Superior temporal gyrus (tissue), 1 donor: ENCODE measurements at regions not wholly inside any gene's neighbourhood (a gene's known extent, or its start where the extent isn't known, plus 50 kb on each side); places are given as distances from the start of the nearest gene placed in this dataset.
A peak's percentile ranks its signal among the peaks of the same experiment; 100 is the strongest.
"Not testable (repeated sequence)": the region's sequence is repeated elsewhere in the genome, so short reads cannot be mapped to it uniquely, and the experiment has no call there.

Source experiments
- DNase-seq: peaks from one replicate; pipeline ENCODE4 v3.0.0-alpha.2; 2016; ENCODE audit errors: extremely low spot score

DNA sequence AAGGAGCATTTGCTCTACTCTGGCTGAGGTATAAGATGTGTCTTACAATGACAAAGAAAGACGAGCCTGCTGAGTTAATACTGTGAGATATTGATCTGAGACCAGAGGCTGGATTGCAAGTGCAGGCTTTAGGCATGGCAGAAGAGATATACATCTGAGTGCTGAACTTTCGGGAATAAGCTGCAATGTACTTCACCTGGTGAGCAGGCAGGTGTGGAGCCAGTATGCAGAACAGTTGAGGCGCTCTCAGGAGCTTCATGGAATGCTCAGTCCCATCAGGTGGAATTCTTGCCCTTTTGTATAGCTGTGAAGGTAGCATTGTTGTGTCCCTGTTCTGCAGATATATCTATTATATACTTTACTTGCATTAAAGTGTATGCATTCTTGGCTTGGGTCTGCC is 179.3 kb upstream of the RIMS1 start:
- no peak for DNase-seq

DNA sequence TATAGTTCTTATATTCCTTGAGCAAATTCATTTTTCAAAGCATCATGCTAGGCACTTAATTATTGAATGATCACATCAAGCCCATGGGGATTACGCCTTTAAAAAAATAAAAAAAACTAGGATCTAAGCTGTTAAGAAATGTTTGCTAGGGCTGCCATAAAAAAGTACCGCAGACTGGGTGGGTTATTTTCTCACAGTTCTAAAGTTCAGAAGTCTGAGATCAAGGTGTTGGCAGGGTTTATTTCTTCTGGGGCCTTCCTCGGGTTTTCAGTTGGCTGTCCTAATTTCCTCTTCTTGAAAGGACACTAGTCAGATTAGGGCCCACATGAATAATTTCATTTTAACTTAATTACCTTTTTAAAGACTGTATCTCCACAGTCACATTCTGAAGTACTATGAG is 165.6 kb upstream of the RIMS1 start:
- DNase-seq = no peak

DNA sequence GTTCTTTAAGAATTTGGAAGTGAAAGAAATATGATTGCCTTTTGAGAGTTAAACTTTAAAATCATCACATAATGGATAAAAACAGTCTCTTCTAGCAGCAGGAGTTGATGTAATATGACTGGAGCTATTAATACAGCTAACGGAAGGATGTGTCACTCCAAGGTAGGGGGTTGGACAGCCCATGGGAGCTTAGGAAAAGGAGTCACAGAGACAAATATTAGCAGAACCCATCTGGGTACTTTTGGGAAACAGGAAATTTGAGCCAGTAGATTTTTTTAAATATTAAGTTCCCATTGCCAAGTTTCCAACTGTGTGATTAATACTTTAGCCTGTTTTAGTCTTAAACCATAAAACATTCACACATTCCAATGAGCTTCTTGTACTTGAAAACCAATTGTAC is 164.7 kb upstream of the RIMS1 start:
- no peak for DNase-seq

DNA sequence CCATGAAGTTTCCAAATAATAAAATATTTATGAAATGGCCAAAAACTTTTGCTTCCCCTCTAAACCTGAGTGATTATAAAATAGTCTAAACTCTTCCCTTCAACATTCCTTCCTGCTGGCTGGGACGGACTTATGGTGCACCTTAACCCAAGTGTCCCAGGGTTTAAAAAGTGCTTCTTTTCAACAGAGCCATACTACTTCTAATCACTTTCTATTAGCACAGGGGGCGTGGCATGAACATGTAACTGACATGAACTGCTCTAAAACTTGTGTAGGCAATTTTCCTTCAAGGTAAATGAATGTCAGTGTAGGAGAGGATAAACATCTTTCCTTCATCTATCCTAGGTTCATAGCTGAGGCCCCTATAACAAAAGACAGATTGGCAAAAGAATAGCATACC is 163.6 kb upstream of the RIMS1 start:
- no peak for DNase-seq

DNA sequence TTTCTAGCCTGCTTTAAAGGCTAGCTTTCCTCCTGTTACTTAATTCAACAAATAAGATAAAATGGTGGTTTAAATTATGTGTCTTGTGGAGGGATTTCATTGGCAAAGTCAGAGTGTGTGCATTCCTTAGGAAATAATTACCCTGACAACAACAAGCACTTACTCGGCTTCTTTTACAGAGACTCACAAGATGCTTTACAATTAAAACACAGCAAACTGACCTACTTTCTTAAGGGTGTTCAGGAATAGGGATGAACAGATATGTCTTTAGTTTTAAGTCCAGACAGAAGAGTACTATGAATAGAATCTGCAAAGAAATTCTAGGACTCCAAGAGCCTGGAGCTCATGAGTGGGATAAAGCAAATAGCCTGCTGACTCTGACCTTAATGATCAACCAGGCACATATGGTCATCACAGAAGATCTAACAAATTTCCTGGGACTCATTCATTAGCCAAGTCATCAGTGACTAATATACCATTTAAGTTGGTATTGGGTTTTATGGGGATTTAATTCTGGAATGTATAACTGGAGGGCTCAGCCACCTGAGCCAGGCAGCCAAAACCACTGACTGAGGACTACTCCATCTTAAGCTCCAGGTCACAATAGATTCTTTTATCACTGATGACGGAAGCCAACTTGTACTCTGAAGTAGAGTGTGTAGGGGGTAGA is 161.8 kb upstream of the RIMS1 start:
- DNase-seq = no peak

DNA sequence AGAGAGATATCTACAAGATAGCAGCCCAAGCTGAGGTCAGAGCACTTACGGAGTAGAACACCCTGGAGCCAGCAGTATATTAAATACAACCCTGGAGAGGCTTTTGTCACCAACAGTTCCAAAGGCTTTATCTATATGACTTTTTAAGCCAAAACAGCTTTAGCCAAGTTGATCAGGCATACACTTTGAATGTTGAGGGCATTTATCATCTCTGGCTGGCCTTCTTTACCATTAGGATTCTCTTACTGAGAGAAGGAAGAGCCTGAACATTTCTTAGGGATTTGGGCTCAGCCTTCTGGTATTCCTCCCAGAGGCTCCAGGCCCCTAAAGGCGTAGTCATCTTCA is 161.3 kb upstream of the RIMS1 start:
- DNase-seq = no peak

DNA sequence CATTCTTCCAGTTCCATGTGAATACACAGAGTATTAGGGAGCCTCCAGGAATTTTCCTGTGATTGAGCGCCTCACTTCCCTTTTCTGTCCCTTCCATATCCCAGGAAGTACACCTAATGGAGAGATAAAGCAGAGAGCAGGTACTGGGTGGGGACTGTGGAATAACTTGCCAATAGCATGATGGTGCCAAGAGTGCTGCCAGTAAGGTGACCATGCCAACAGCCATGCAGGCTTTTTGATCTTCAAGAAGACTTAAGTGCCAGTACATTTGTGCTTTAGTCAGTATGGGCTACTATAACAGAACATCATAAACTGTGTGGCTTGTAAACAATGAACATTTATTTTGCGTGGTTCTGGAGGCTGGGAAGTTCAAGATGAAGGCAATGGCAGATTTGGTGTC is 160.2 kb upstream of the RIMS1 start:
- DNase-seq = no peak

DNA sequence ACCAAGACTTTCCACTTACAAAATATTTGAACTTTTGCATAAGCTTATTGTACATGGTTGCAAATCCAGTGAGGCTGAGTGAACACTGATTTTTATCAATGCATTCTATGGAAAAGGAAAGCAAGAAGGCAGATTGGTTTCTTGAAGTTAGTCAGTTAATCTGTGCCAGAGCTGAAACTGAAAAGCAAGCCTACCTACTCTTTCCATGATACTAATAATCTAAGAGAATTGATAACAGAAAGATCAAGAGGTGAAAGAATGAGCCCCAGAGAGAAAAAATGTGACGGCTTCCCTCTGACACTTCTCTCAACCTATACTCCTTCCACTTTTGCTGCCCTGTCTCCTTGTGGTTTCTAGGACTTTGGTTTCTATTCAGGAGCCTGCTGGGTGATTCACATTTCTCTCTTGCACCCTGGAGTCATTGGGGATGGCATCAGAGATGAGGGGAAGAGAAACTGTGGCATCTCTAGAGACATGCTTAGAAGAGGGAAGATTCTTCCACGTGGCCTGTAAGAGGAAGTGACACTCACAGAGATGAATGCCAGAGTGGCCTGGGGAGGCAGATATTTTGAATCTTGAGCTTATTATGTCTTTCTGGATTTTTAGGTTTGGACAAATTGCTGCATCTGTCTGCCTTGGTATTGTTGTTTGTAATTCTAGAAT is 158.6 kb upstream of the RIMS1 start:
- DNase-seq = peak; percentile 36

DNA sequence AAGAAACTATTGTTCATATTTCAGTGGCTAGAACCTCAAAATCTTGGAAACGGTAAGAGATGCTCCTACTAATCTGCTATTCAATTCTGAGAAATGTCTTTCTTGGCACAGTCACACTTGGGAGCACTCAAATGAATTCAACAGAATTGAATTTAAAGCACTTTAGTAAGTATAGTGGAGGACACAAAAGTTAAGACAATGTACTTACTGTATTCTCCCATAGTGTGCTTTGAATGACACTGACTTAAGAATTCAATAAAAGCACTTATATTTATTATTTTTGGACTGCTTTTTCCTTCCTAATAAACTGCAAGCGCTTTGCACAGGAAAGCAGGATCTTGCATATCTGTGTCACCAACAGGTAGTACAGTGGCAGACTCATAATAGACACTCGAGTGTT is 156.1 kb upstream of the RIMS1 start:
- DNase-seq = no peak

DNA sequence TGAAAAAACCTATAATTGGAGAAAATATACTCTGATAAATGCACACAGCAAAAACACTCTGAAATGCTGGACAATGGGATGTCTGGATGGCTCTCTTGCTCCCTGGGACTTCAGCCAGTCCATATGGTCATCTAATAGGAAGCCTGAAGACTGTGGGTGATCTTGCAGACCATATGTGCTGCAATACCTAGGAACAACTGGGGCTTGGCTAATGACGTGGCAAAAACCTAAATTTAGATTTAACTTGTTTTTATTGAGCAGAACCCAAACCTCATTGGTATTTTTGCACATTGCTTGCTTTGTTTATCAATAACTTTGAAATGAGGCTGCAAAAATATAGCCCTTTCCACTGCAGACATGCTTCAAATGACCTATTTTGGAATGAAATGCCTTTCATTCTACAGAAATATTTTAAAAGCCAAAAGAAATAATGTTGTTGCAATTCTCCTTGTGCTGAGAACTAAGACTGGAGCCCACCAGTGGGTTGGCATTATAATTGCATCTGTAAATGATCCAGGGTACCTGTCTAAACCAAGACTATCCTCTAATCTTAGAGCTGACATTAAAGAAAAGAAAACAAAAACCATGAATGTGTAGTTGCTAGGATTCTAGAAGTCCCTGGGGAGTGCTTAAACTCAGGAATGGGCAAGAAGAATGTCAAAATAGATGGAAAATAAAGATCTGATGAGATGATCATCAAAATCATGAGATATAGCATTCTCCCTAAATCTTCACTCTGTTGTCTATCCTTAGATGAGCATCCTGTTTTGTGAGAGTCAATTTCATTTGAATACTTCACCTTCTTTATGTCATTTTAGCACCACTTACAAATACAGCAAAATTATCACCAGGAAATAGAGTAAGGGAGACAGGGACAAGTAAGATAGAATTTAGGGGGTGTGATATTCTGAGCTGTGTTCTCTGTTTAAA is 152.1 kb upstream of the RIMS1 start:
- DNase-seq = no peak

DNA sequence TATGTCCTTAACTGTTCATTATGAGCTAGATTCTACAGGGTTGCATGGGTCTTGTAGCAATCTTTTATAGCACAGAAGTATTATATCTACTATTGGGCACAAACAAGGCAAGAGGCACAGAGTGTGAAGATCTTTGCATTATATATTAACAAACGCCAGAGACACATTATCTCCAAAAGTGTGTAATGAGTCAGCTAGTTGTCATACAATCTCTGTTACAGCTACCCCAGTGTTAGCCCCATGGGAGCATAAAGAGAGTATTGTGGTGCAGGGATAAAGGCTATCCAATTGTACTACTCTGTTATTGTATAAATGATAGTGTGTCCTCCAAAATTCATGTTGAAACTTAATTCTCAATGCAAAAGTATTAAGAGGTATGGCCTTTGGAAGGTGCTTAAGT is 148.4 kb upstream of the RIMS1 start:
- no peak for DNase-seq

DNA sequence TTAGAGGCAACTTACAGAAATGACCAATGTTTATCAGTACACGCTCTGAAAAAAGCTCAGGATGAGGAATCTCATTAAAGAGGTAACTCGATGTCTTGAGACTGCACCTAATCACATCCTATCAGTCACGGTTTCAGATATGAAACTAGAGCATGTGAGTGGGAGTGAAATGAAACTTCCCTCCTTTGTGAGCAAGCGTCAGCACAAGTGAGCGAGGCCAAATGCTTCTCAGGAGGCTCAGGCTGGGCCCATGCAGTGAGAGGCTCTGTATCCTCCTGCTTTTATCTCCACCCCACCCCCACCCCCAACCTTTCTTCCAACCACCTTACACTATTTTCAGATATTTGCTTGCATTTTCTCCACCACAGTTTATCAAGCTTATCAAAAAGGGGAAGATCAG is 140.8 kb upstream of the RIMS1 start:
- DNase-seq = no peak

DNA sequence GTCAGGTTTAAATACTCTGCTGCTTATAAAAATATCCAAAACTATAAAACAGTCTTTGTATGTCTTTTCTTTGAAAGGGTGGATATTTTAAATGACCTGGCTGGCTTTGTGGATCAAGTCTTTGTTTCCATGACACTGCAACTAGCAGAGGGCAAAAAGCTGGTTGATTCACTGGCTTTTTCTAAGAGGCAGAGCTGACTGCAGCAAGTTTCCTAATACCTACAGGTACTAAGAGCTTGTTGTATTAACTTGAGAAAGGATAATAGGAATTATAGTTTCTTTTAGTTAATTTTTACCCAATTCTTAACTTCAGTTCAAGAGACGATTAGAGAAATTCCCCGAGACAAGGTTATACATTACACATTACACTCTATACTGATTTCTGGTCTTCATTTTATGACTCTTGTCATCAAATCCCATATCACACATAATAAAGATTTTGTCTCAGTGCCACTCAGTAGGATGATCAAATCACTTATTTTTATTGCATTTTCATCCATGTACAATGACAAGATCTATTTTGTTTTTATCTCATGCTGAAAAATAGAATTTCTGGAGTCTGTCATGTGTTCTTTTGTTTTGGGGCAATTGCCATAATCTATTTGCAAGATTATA is 120.1 kb upstream of the RIMS1 start:
- DNase-seq = no peak

DNA sequence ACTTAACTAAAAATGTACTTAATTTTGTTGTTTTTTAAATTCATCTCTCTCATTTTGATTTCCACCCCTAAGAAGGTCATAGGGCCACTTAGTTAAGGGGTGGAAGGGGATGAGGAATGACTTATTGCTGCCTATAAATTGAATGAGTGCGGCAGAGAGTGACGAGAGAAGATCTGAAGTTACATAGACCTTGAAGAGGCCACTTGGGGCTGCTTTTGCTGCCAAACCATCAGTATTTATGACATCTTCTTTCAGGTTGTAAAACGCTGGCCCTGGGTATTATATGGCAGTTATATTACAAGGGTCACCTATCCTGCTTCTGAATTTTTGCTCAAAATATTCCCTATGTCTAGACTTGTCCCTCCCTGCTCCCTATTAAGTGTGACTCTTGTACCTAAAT is 119.6 kb upstream of the RIMS1 start:
- DNase-seq = no peak

DNA sequence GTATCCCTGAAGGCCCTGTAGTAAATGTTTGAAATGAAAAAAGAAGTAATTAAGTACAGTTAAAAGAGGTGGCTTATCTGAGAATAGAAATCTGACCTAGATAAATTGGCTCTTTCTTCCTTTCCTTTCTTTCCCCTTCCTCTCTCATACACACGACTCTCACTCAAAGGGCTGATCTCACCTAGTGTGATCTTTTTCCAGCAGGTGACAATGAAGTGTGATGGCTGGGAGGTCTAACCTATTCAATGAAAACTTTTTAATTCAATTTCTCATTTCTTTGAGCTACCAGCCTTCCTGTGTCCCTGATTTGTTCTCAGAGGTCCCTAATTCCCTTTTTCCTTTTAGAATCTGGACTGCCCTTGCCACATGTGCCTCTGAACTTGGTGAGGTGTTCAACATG is 118.0 kb upstream of the RIMS1 start:
- no peak for DNase-seq

DNA sequence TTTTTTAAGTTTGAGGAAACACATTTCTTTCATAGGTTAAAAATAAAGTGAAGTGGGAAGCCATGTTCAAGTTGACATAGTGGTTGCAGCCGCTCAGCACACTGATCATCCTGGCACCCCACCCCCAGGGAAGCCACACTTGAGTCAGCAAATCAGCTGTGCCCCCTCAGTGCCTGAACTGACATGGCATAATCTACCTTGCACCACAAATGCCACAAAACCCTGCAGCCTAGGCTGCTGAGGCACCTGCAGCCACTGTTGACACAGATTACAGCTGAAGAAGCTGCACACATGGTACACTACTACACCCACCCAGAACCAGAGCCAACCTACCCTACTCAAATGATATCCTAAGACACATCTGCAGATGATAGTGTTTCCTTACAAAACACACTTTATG is 77.5 kb upstream of the RIMS1 start:
- no peak for DNase-seq

DNA sequence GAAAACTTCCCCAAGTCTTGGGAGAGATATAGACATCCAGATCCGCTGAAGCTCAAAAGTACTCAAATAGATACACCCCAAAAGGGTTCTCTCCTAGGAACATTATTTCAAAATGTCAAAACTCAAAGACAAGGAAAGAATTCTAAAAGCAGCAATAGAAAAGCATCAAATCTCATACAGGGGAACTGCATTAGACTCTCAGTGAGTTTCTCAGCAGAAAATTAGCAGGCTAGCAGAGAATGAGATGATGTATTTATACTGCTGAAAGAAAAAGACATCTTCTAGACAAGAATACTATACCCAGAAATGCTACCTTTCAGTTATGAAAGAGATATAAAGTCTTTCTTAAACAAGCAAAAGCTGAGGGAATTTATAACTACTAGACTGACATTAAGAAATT is 75.5 kb upstream of the RIMS1 start:
- DNase-seq = no peak

DNA sequence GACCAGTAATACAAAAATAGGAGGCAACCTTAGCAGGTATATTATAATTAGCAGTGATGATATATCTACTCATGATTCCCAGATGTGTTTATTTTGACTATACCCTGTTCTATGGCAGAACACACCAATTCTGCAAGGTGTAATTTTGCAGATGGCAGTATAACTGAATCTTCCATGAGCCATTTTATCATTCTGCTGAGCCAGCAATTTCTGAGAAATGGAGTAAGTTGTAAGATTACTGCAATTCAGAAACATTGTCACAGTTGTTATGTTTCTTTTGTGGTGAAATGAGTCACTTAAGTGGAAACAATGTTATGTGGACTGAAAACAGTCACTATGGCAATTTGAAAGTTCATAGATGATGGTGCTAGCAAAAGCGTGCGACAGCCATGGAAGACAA is 63.7 kb upstream of the RIMS1 start:
- DNase-seq = no peak

DNA sequence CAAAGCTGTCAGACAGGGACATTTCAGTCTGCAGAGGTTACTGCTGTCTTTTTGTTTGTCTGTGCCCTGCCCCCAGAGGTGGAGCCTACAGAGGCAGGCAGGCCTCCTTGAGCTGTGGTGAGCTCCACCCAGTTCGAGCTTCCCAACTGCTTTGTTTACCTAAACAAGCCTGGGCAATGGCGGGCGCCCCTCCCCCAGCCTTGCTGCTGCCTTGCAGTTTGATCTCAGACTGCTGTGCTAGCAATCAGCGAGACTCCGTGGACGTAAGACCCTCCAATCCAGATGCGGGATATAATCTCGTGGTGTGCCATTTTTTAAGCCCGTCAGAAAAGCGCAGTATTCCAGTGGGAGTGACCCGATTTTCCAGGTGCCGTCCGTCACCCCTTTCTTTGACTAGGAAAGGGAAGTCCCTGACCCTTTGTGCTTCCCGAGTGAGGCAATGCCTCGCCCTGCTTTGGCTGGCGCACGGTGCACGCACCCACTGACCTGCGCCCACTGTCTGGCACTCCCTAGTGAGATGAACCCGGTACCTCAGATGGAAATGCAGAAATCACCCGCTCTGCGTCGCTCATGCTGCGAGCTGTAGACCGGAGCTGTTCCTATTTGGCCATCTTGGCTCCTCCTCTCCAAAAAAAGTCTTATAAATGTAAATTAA is 54.1 kb upstream of the RIMS1 start:
- not testable (repeated sequence) for DNase-seq
